Lower leg skin (tissue), 3 donors: ENCODE measurements at regions not wholly inside any gene's neighbourhood (a gene's known extent, or its start where the extent isn't known, plus 50 kb on each side); places are given as distances from the start of the nearest gene placed in this dataset.

ENCODE experiments used
- POLR2A ChIP-seq, 2 donors: fragments of 450-650 bp; IDR thresholded peaks; one replicate each; pipeline ENCODE4 v1.6.1; 2016 to 2017; ENCODE audit warnings: antibody characterized with exemption in 2 of 2, mild to moderate bottlenecking in 1 of 2, moderate library complexity in 1 of 2
- TF ChIP-seq, protein P1 (sequence below), 3 donors: fragments of 450-650 bp; IDR thresholded peaks; one replicate each; pipeline ENCODE4 v1.5.1; 2016; ENCODE audit warnings: antibody characterized with exemption in 3 of 3, mild to moderate bottlenecking in 3 of 3, moderate library complexity in 2 of 3

GRCh38 chr2:122108186-122108585 is 352.7 kb downstream of the TSN start:
- TF ChIP-seq POLR2A (IDR thresholded peaks at IDR 0.05): no peak
- TF ChIP-seq, protein P1, sequence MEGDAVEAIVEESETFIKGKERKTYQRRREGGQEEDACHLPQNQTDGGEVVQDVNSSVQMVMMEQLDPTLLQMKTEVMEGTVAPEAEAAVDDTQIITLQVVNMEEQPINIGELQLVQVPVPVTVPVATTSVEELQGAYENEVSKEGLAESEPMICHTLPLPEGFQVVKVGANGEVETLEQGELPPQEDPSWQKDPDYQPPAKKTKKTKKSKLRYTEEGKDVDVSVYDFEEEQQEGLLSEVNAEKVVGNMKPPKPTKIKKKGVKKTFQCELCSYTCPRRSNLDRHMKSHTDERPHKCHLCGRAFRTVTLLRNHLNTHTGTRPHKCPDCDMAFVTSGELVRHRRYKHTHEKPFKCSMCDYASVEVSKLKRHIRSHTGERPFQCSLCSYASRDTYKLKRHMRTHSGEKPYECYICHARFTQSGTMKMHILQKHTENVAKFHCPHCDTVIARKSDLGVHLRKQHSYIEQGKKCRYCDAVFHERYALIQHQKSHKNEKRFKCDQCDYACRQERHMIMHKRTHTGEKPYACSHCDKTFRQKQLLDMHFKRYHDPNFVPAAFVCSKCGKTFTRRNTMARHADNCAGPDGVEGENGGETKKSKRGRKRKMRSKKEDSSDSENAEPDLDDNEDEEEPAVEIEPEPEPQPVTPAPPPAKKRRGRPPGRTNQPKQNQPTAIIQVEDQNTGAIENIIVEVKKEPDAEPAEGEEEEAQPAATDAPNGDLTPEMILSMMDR (IDR thresholded peaks at IDR 0.05): no peak
